PC-9 (cell line): ENCODE measurements at regions not wholly inside any gene's neighbourhood (a gene's known extent, or its start where the extent isn't known, plus 50 kb on each side); places are given as distances from the start of the nearest gene placed in this dataset.

Source experiments
- BruUV-seq: library from RNA; stranded (reverse); fragments of 400-500 nt; replicated peaks from 2 replicates; lab custom pipeline; 2021; lab: Mats Ljungman, UMichigan
- CTCF ChIA-PET: fragments of 300-600 bp; sonication (Branson Sonifier 250); formaldehyde crosslinking; loops from one replicate; lab custom pipeline; 2022; ENCODE audit warnings: antibody characterized with exemption; lab: Charles Lee
- POLR2A ChIA-PET: fragments of 300-600 bp; sonication (Branson Sonifier 250); formaldehyde crosslinking; loops from one replicate; lab custom pipeline; 2022; ENCODE audit warnings: antibody characterized with exemption; ENCODE audit not compliant: unreplicated experiment; lab: Charles Lee
- DNase-seq, 2 experiments: peaks; one replicate each; pipeline versions ENCODE4 v3.0.0 to v3.0.0-alpha.2; 2015 to 2022; ENCODE audit warnings: mixed read lengths in 1 of 2
- H2AFZ ChIP-seq: fragments of 200-600 bp; sonication (generic); 2 replicates; pipeline ENCODE4 v1.8.1; 2017; ENCODE audit warnings: antibody characterized with exemption
- H3F3A ChIP-seq: fragments of 200-600 bp; sonication (generic); 2 replicates; pipeline ENCODE4 v1.8.1; 2017; ENCODE audit warnings: antibody characterized with exemption, mild to moderate bottlenecking, low read depth; ENCODE audit not compliant: insufficient read depth
- H3K27ac ChIP-seq: fragments of 200-600 bp; sonication (generic); 2 replicates; pipeline ENCODE4 v1.6.1; 2016; ENCODE audit warnings: mixed run types
- H3K27me3 ChIP-seq: fragments of 200-600 bp; sonication (generic); 2 replicates; pipeline ENCODE4 v1.6.1; 2016; ENCODE audit warnings: low read depth, mixed run types; ENCODE audit not compliant: insufficient read depth
- H3K36me3 ChIP-seq: fragments of 200-600 bp; sonication (generic); 2 replicates; pipeline ENCODE4 v1.6.1; 2016; ENCODE audit warnings: low read depth, mixed run types
- H3K4me1 ChIP-seq: fragments of 200-600 bp; sonication (generic); replicated peaks from 2 replicates; pipeline ENCODE4 v1.6.1; 2016; ENCODE audit warnings: mixed run types; ENCODE audit not compliant: insufficient read depth
- H3K4me2 ChIP-seq: fragments of 200-600 bp; sonication (generic); 2 replicates; pipeline ENCODE4 v1.6.1; 2017; ENCODE audit warnings: mixed run types
- H3K4me3 ChIP-seq: fragments of 200-600 bp; sonication (generic); 2 replicates; pipeline ENCODE4 v1.6.1; 2016; ENCODE audit warnings: mixed run types
- H3K79me2 ChIP-seq: fragments of 200-600 bp; sonication (generic); 2 replicates; pipeline ENCODE4 v1.6.1; 2017; ENCODE audit warnings: low read depth, mixed run types
- H3K9me2 ChIP-seq: fragments of 200-600 bp; sonication (generic); 2 replicates; pipeline ENCODE4 v1.8.1; 2017; ENCODE audit warnings: mild to moderate bottlenecking; ENCODE audit not compliant: insufficient read depth
- H3K9me3 ChIP-seq: fragments of 200-600 bp; sonication (generic); 2 replicates; pipeline ENCODE4 v1.8.1; 2016; ENCODE audit warnings: low read depth; ENCODE audit not compliant: insufficient read depth
- H4K20me1 ChIP-seq: fragments of 200-600 bp; sonication (generic); 2 replicates; pipeline ENCODE4 v1.8.1; 2017; ENCODE audit not compliant: insufficient read depth
- EZH2 ChIP-seq: fragments of 200-600 bp; sonication (generic); IDR thresholded peaks from 2 replicates; pipeline ENCODE4 v1.8.0; 2017; ENCODE audit warnings: antibody characterized with exemption, low read depth
- intact Hi-C: fragments of 100-400 bp; cut with micrococcal nuclease; formaldehyde crosslinking; loops from one replicate; pipeline ENCODE4 v1.10.0; 2022; ENCODE audit not compliant: unreplicated experiment
- TF ChIP-seq, protein P1 (sequence below): fragments of 200-600 bp; sonication (generic); conservative IDR thresholded peaks from 2 replicates; pipeline ENCODE4 v1.6.1; 2017; ENCODE audit warnings: mixed run types, antibody characterized with exemption, mild to moderate bottlenecking, moderate library complexity

DNA sequence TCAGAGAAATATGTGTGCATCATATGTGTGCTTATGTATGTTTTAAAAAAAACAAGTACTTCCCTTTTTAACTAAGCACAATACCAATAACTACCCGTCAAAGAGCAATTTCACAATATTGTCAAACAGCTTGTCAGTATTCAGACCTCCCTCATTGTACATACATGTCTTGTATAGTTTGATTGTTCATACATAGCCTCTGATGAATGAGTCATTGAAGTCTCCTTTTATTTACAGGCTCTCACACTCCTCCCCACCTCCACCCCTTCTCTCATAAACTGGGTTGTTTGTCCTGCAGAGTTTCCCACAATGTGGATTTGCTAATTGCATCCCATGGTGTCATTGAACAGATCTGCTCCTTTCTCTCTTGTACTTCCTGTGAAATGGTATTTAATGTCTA is 132.8 kb upstream of the L3MBTL4 start:
- no peaks in the 10 kb centered on the region for H3K27me3 ChIP-seq
- POLR2A ChIA-PET: no interaction called here
- no peak for DNase-seq
- H3K4me3 ChIP-seq: no peak overlapping the region
- H3K9me3 ChIP-seq: no peaks in the 10 kb centered on the region
- TF ChIP-seq, protein P1, sequence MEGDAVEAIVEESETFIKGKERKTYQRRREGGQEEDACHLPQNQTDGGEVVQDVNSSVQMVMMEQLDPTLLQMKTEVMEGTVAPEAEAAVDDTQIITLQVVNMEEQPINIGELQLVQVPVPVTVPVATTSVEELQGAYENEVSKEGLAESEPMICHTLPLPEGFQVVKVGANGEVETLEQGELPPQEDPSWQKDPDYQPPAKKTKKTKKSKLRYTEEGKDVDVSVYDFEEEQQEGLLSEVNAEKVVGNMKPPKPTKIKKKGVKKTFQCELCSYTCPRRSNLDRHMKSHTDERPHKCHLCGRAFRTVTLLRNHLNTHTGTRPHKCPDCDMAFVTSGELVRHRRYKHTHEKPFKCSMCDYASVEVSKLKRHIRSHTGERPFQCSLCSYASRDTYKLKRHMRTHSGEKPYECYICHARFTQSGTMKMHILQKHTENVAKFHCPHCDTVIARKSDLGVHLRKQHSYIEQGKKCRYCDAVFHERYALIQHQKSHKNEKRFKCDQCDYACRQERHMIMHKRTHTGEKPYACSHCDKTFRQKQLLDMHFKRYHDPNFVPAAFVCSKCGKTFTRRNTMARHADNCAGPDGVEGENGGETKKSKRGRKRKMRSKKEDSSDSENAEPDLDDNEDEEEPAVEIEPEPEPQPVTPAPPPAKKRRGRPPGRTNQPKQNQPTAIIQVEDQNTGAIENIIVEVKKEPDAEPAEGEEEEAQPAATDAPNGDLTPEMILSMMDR: no peak
- TF ChIP-seq EZH2: no peak
- intact Hi-C loops: no loop called here
- no peak overlapping the region for H3K4me2 ChIP-seq
- CTCF ChIA-PET: no interaction called here
- no peak overlapping the region for H3K27ac ChIP-seq
- H2AFZ ChIP-seq: no peak overlapping the region
- H3K9me2 ChIP-seq: no peaks in the 10 kb centered on the region
- no peaks in the 10 kb centered on the region for H3K79me2 ChIP-seq
- no TSS peak for BruUV-seq
- H3K4me1 ChIP-seq: no peaks in the 10 kb centered on the region
- H4K20me1 ChIP-seq: no peaks in the 10 kb centered on the region
- no peaks in the 10 kb centered on the region for H3K36me3 ChIP-seq
- H3F3A ChIP-seq: no peaks in the 10 kb centered on the region

DNA sequence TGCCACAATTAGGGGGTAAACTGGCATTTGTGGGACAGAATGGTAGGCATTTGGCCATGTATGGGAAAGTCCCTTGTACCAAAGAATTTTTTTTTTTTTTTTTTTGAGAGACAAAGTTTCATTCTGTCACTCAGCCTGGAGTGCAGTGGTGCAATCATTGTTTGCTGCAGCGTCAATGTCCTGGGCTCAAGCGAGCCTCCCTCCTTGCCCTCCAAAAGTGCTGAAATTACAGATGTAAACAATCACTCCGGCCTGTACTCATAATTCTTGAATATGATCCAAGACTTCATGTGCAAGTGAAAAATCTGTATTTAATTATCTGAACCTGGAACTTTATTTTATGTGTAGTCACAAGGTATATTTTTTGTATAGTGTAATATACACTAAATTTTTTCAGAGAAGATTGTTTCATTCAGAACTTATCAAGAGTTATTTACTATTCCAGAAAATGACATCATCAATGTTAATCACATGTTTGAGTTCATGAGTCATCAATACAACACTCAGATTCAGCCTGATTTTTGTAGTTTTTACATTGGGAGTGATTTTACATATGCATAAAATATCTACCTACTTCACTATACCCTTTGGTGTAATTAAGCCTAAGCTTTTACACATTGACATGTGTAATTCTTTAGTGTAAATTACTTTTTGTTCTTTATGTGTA is 138.7 kb upstream of the L3MBTL4 start:
- Histone ChIP-seq H3K27ac (no peak overlapping the region), H3K4me1 (no peaks in the 10 kb centered on the region), H2AFZ (no peak overlapping the region), H3K4me2 (no peak overlapping the region), H3K27me3 (peaks cover 26% of the 10 kb centered on the region), H3K4me3 (no peak overlapping the region), H3K36me3 (no peaks in the 10 kb centered on the region), H3F3A (no peaks in the 10 kb centered on the region), H3K79me2 (no peaks in the 10 kb centered on the region), H3K9me3 (no peaks in the 10 kb centered on the region), H3K9me2 (no peaks in the 10 kb centered on the region), H4K20me1 (no peaks in the 10 kb centered on the region)
- intact Hi-C loops: loop anchor here (10.0 kb wide), 1 partner anchor 51 kb away; no protein-coding TSS in a partner anchor
- BruUV-seq: no TSS peak
- ChIA-PET POLR2A (interaction anchor here (0.6 kb wide), 1 partner anchor 612 kb away, joined by 3 read pairs; no protein-coding TSS in a partner anchor), CTCF (no interaction called here)
- no peak for DNase-seq
- no peak for TF ChIP-seq EZH2
- TF ChIP-seq, protein P1: no peak

GRCh38 chr18:6557057-6557769 is 142.5 kb upstream of the L3MBTL4 start:
- H3K9me3 ChIP-seq: no peaks in the 10 kb centered on the region
- POLR2A ChIA-PET: no interaction called here
- H3K79me2 ChIP-seq: no peaks in the 10 kb centered on the region
- no TSS peak for BruUV-seq
- H3K9me2 ChIP-seq: no peaks in the 10 kb centered on the region
- H3K27me3 ChIP-seq: peaks cover 58% of the 10 kb centered on the region
- H3K4me2 ChIP-seq: no peak overlapping the region
- H2AFZ ChIP-seq: no peak overlapping the region
- no peaks in the 10 kb centered on the region for H3K36me3 ChIP-seq
- DNase-seq: no peak
- H4K20me1 ChIP-seq: no peaks in the 10 kb centered on the region
- CTCF ChIA-PET: no interaction called here
- no peaks in the 10 kb centered on the region for H3F3A ChIP-seq
- no peak overlapping the region for H3K4me3 ChIP-seq
- H3K27ac ChIP-seq: no peak overlapping the region
- intact Hi-C loops: loop anchor here (10.0 kb wide), 1 partner anchor 48 kb away; no protein-coding TSS in a partner anchor
- no peaks in the 10 kb centered on the region for H3K4me1 ChIP-seq
- TF ChIP-seq EZH2: no peak
- TF ChIP-seq, protein P1: no peak
